WERI-Rb-1 (cell line): ENCODE measurements at regions not wholly inside any gene's neighbourhood (a gene's known extent, or its start where the extent isn't known, plus 50 kb on each side); places are given as distances from the start of the nearest gene placed in this dataset.

Source experiments
- DNase-seq: peaks from one replicate; pipeline ENCODE4 v3.0.0-alpha.2; 2020
- H3K27ac ChIP-seq: fragments of 250-450 bp; sonication (Bioruptor Pico); 2 replicates; pipeline ENCODE4 v1.5.1; 2020; ENCODE audit warnings: mild to moderate bottlenecking, moderate library complexity
- H3K27me3 ChIP-seq: fragments of 250-450 bp; sonication (Bioruptor Pico); 2 replicates; pipeline ENCODE4 v1.5.1; 2021; ENCODE audit warnings: mild to moderate bottlenecking, low read depth, moderate library complexity; ENCODE audit not compliant: insufficient read depth, severe bottlenecking
- H3K36me3 ChIP-seq: fragments of 250-450 bp; sonication (Bioruptor Pico); 2 replicates; pipeline ENCODE4 v1.5.1; 2020; ENCODE audit warnings: mild to moderate bottlenecking, moderate library complexity
- H3K4me3 ChIP-seq: 2 replicates; pipeline ENCODE4 v1.5.1; 2011; ENCODE audit warnings: low read depth, mild to moderate bottlenecking, control low read depth, low read length
- H3K9me3 ChIP-seq: fragments of 250-450 bp; sonication (Bioruptor Pico); 2 replicates; pipeline ENCODE4 v1.5.1; 2021; ENCODE audit warnings: mild to moderate bottlenecking, moderate library complexity; ENCODE audit not compliant: severe bottlenecking
- TF ChIP-seq, protein P1 (sequence below): IDR thresholded peaks from 2 replicates; pipeline ENCODE4 v1.5.1; 2011; ENCODE audit warnings: low read depth, mild to moderate bottlenecking, control low read depth, inconsistent platforms, low read length

DNA sequence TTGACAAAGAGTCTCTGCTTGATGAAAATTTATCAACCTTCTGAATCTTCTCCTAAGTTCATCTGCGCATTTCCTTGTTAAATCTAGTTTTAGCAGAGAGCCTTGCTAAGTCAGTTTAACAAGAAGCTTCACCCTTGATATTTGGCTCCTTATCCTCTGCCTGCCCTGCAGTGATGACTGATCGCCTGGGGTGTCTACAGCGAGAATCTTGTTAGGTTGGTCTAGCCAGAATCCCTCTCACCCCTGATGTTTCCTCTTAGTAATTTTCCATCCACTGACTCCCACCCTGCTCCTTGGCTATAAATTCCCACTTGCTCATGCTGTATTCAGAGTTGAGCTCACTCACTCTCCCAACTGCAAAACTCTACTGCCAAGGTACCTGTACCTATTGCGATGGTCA, 114.1 kb downstream of the TENT5A start:
- Histone ChIP-seq H3K4me3 (no peak overlapping the region), H3K27ac (no peak overlapping the region), H3K27me3 (no peaks in the 10 kb centered on the region), H3K36me3 (no peaks in the 10 kb centered on the region), H3K9me3 (no peaks in the 10 kb centered on the region)
- TF ChIP-seq, protein P1, sequence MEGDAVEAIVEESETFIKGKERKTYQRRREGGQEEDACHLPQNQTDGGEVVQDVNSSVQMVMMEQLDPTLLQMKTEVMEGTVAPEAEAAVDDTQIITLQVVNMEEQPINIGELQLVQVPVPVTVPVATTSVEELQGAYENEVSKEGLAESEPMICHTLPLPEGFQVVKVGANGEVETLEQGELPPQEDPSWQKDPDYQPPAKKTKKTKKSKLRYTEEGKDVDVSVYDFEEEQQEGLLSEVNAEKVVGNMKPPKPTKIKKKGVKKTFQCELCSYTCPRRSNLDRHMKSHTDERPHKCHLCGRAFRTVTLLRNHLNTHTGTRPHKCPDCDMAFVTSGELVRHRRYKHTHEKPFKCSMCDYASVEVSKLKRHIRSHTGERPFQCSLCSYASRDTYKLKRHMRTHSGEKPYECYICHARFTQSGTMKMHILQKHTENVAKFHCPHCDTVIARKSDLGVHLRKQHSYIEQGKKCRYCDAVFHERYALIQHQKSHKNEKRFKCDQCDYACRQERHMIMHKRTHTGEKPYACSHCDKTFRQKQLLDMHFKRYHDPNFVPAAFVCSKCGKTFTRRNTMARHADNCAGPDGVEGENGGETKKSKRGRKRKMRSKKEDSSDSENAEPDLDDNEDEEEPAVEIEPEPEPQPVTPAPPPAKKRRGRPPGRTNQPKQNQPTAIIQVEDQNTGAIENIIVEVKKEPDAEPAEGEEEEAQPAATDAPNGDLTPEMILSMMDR = no peak
- no peak for DNase-seq

DNA sequence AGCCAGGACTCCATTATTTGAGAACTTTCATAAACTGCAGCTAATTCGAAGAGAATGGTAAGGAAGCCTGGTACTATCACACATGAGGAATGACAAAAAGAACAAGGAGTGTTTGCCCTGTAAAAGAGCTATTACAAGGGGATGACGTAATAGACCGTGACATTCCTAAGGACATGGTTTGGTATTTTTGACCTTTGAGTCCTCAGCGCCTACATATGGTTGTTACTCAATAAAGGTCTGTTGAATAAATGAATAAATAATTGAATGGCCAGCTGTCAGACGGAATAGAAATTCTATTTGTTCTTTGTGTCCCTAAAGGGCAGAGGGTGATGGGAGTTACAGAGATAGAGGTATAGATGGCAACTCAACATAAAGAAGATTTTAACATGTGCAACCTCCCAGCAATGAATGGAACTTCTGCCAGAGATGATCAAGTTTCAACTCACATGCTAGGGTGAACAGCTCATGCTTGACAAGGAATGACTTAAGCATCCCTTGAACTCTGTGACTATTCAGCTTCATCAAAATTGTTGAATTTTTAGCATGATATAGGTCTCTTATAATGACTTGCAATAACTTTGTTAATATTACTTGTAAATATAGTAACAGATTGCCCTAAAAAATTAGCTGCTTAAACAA, 115.4 kb downstream of the TENT5A start:
- H3K9me3 ChIP-seq = no peaks in the 10 kb centered on the region
- H3K4me3 ChIP-seq = no peak overlapping the region
- TF ChIP-seq, protein P1 = no peak
- no peaks in the 10 kb centered on the region for H3K27me3 ChIP-seq
- no peak for DNase-seq
- no peaks in the 10 kb centered on the region for H3K36me3 ChIP-seq
- H3K27ac ChIP-seq = no peak overlapping the region

DNA sequence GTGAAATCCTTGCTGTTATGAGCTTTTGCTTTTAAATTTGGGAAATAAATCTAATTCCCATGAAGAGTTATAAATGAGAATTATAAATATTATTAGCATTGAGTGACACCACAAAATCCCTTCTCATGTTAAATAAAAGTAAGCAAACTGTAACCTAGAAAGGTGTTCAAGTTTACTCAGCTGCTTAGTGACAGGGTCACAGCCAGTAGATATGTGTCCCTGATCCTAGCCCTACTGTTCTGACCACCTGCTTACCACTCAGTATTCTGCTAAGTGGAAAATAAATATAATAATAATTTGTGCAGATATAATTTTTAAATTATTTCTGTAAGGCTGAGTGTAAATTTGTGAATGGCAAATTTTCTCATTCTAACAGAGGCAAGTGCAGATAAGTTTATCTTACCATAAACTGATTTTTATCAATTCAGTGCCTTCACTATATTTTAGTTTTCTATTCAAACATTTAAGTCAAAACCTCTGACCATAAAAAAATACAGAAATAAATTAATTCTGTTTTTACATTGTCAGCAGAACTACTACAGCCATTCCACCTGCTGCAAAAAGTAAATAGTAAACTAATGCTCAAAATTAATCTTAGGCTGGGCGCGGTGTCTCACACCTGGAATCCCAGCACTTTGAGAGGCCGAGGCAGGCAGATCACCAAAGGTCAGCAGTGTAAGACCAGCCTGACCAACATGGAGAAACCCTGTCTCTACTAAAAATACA, 118.2 kb downstream of the TENT5A start:
- no peaks in the 10 kb centered on the region for H3K36me3 ChIP-seq
- TF ChIP-seq, protein P1 = no peak
- H3K27ac ChIP-seq = no peak overlapping the region
- peaks cover 5% of the 10 kb centered on the region for H3K9me3 ChIP-seq
- H3K4me3 ChIP-seq = no peak overlapping the region
- no peak for DNase-seq
- no peaks in the 10 kb centered on the region for H3K27me3 ChIP-seq

DNA sequence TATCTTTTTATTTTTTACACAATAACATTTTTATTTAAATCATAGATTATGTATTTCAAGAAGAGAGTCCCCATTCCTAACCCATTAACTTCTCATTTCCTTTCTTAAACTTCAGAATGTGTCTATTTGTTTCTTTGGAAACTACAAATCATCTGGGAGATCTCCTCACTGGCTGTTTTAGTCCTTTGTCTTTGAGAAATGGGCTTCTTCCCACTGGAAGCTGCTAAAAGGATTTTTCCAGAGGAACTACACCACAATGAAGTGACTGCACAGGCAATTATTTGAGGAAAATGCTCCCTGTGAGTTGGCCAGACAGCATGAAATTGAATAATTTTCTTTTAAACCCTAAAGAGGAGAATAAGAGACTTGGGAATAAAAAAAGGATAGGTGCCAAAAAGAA, 119.1 kb downstream of the TENT5A start:
- H3K27me3 ChIP-seq = no peaks in the 10 kb centered on the region
- DNase-seq = no peak
- H3K27ac ChIP-seq = no peak overlapping the region
- TF ChIP-seq, protein P1 = no peak
- H3K36me3 ChIP-seq = no peaks in the 10 kb centered on the region
- no peak overlapping the region for H3K4me3 ChIP-seq
- H3K9me3 ChIP-seq = peaks cover 5% of the 10 kb centered on the region

DNA sequence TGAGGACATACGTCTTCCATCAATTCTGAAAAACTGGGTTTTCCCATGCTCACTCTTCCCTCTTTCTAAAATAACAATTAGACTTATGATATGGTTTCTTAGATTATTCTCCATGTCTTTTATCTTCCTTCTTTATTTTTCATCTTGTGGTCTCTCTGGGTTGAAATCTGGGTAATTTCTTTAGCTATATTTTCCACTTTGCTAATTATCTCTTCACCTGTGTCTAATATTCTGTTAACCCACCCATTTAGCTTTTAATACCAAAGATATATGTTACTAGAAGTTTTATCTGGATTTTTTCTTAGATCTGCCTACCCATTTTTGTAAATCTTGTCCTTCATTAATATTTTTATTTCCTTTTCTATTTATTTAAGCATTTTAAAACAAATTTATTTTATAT, 121.8 kb downstream of the TENT5A start:
- H3K9me3 ChIP-seq = peaks cover 5% of the 10 kb centered on the region
- no peak overlapping the region for H3K27ac ChIP-seq
- no peaks in the 10 kb centered on the region for H3K27me3 ChIP-seq
- H3K36me3 ChIP-seq = no peaks in the 10 kb centered on the region
- H3K4me3 ChIP-seq = no peak overlapping the region
- DNase-seq = no peak
- TF ChIP-seq, protein P1 = no peak
